ENCODE measurements at regions not wholly inside any gene's neighbourhood (a gene's known extent, or its start where the extent isn't known, plus 50 kb on each side); places are given as distances from the start of the nearest gene placed in this dataset.

- Histone ChIP-seq H3K27ac (no peak overlapping the region), H3K27me3 (no peaks in the 10 kb centered on the region), H3K4me3 (no peak overlapping the region), H3K36me3 (replicated peaks in 1 of 2; ENCODE audit: insufficient read depth in 1 of 2, low read depth in 2 of 2) (no peaks in the 10 kb centered on the region), H3K4me1 (no peaks in the 10 kb centered on the region), H3K9me3 (no peaks in the 10 kb centered on the region)
- ATAC-seq (no peak), DNase-seq (no peak)
- 26 to 32% methylated on average over 2 of the region's 2 CpGs for WGBS, 2 donors
- TF ChIP-seq POLR2A (IDR thresholded peaks at IDR 0.05) (no peak), CTCF (IDR thresholded peaks at IDR 0.05) (no peak)
- intact Hi-C loops (cut with DNase I) = no loop called here
Measured at GRCh38 chr11:92137747-92138146, 86.9 kb upstream of the FAT3 start.

GRCh38 chr11:92136797-92137196, 87.8 kb upstream of the FAT3 start:
- no peak for ATAC-seq
- 64 to 70% methylated on average over 2 of the region's 2 CpGs for WGBS, 2 donors

GRCh38 chr11:92131289-92131865, 93.2 kb upstream of the FAT3 start:
- H3K4me1 ChIP-seq = no peaks in the 10 kb centered on the region
- no peaks in the 10 kb centered on the region for H3K36me3 ChIP-seq (replicated peaks in 1 of 2; ENCODE audit: insufficient read depth in 1 of 2, low read depth in 2 of 2)
- no peak overlapping the region for H3K27ac ChIP-seq
- ATAC-seq (no peak), DNase-seq (no peak)
- no peak for TF ChIP-seq CTCF (IDR thresholded peaks at IDR 0.05)
- TF ChIP-seq POLR2A (IDR thresholded peaks at IDR 0.05) = no peak
- intact Hi-C loops (cut with DNase I) = no loop called here
- H3K9me3 ChIP-seq = no peaks in the 10 kb centered on the region
- H3K27me3 ChIP-seq = no peaks in the 10 kb centered on the region
- no peak overlapping the region for H3K4me3 ChIP-seq
- 55 to 70% methylated on average over 4 of the region's 4 CpGs for WGBS, 2 donors

More at GRCh38 chr11:92136797-92137196, 87.8 kb upstream of the FAT3 start:
- DNase-seq = no peak
- no peaks in the 10 kb centered on the region for H3K4me1 ChIP-seq
- H3K27ac ChIP-seq = no peak overlapping the region
- no peak overlapping the region for H3K4me3 ChIP-seq
- H3K36me3 ChIP-seq (replicated peaks in 1 of 2; ENCODE audit: insufficient read depth in 1 of 2, low read depth in 2 of 2) = no peaks in the 10 kb centered on the region
- intact Hi-C loops (cut with DNase I) = no loop called here
- H3K27me3 ChIP-seq = no peaks in the 10 kb centered on the region
- TF ChIP-seq POLR2A (IDR thresholded peaks at IDR 0.05) (no peak), CTCF (IDR thresholded peaks at IDR 0.05) (peak in 1 of 7 experiments; percentile 9)
- no peaks in the 10 kb centered on the region for H3K9me3 ChIP-seq

GRCh38 chr11:92130421-92130831, 94.2 kb upstream of the FAT3 start:
- intact Hi-C loops (cut with DNase I) = no loop called here
- no peak overlapping the region for H3K27ac ChIP-seq
- no peaks in the 10 kb centered on the region for H3K9me3 ChIP-seq
- 35 to 36% methylated on average over 2 of the region's 2 CpGs for WGBS, 2 donors
- no peak for TF ChIP-seq POLR2A (IDR thresholded peaks at IDR 0.05)
- TF ChIP-seq CTCF (IDR thresholded peaks at IDR 0.05) = no peak
- no peaks in the 10 kb centered on the region for H3K36me3 ChIP-seq (replicated peaks in 1 of 2; ENCODE audit: insufficient read depth in 1 of 2, low read depth in 2 of 2)
- ATAC-seq (no peak), DNase-seq (no peak)
- no peaks in the 10 kb centered on the region for H3K27me3 ChIP-seq
- H3K4me1 ChIP-seq = no peaks in the 10 kb centered on the region
- no peak overlapping the region for H3K4me3 ChIP-seq

- ATAC-seq = no peak
Measured at GRCh38 chr11:92129811-92130210, 94.8 kb upstream of the FAT3 start.

More at GRCh38 chr11:92129811-92130210, 94.8 kb upstream of the FAT3 start:
- H3K4me1 ChIP-seq = no peaks in the 10 kb centered on the region
- 13 to 17% methylated on average over 1 of the region's 1 CpG for WGBS, 2 donors
- intact Hi-C loops (cut with DNase I) = no loop called here
- no peaks in the 10 kb centered on the region for H3K9me3 ChIP-seq
- TF ChIP-seq POLR2A (IDR thresholded peaks at IDR 0.05) = no peak
- TF ChIP-seq CTCF (IDR thresholded peaks at IDR 0.05) = no peak
- no peaks in the 10 kb centered on the region for H3K36me3 ChIP-seq (replicated peaks in 1 of 2; ENCODE audit: insufficient read depth in 1 of 2, low read depth in 2 of 2)
- H3K4me3 ChIP-seq = no peak overlapping the region
- no peak for DNase-seq
- H3K27ac ChIP-seq = no peak overlapping the region
- no peaks in the 10 kb centered on the region for H3K27me3 ChIP-seq

All from body of pancreas (tissue), 4 donors.